Right lobe of liver (tissue), 6 donors: ENCODE measurements at regions not wholly inside any gene's neighbourhood (a gene's known extent, or its start where the extent isn't known, plus 50 kb on each side); places are given as distances from the start of the nearest gene placed in this dataset.

Experiments
- ATAC-seq, 4 donors: fragments of 200-7000 bp; cut with Tn5 transposase; one replicate each; pipeline ENCODE4 v1.9.1; 2020; ENCODE audit warnings: mild to moderate bottlenecking in 4 of 4, moderate library complexity in 4 of 4
- DNase-seq, 3 donors: peaks; one replicate each; pipeline ENCODE4 v3.0.0-alpha.2; 2020
- H3K27ac ChIP-seq, 3 donors: fragments of 200-600 bp; one replicate each; pipeline ENCODE4 v1.8.0; 2022
- H3K27me3 ChIP-seq, 2 donors: fragments of 200-600 bp; one replicate each; pipeline ENCODE4 v1.8.0; 2022
- H3K36me3 ChIP-seq, 4 donors: fragments of 200-600 bp; sonication (generic) in 1 of 4; one replicate each; pipeline versions ENCODE4 v1.5.1 to v1.8.0; 2017 to 2022; ENCODE audit warnings: control low read depth in 1 of 4
- H3K4me1 ChIP-seq, 4 donors: fragments of 200-600 bp; sonication (generic) in 1 of 4; one replicate each; pipeline versions ENCODE4 v1.5.1 to v1.8.0; 2017 to 2022; ENCODE audit warnings: control low read depth in 1 of 4
- H3K4me3 ChIP-seq, 3 donors: fragments of 200-600 bp; one replicate each; pipeline ENCODE4 v1.8.0; 2022
- H3K9me3 ChIP-seq, 4 donors: fragments of 200-600 bp; sonication (generic) in 1 of 4; one replicate each; pipeline versions ENCODE4 v1.5.1 to v1.8.0; 2017 to 2022; ENCODE audit warnings: control low read depth in 1 of 4
- CTCF ChIP-seq, 4 donors: fragments of 200-600 bp in 3 of 4; fragments of 450-650 bp in 1 of 4; IDR thresholded peaks; one replicate each; pipeline versions ENCODE4 v1.5.1 to v1.8.0; 2016 to 2022; ENCODE audit warnings: antibody characterized with exemption in 4 of 4, mild to moderate bottlenecking in 2 of 4
- POLR2A ChIP-seq: fragments of 450-650 bp; IDR thresholded peaks from one replicate; pipeline ENCODE4 v1.6.1; 2017; ENCODE audit warnings: antibody characterized with exemption, mild to moderate bottlenecking
- WGBS: methylation state at CpG from one replicate; pipeline ENCODE4 v1.1.6; 2018; ENCODE audit warnings: low coverage, low lambda C conversion rate; ENCODE audit not compliant: insufficient coverage; ENCODE audit errors: missing lambda C conversion rate; 5-methylcytosine and 5-hydroxymethylcytosine counted together
- intact Hi-C, 2 donors: fragments of 100-400 bp; cut with DNase I; formaldehyde crosslinking; loops; one replicate each; pipeline versions ENCODE4 v1.11.2 to v1.14.1; 2022
- donor health status: DM: no; HTN: yes; CAD: no.
- donor health status: DM: no; HTN: no; CAD: no.
- donor health status: DM: no; HTN: no; CAD: no.
- donor health status: DM: no; HTN: yes; CAD: no.
- donor health status: DM: no; HTN: yes; CAD: no.

- no peaks in the 10 kb centered on the region for H3K4me1 ChIP-seq
- H3K27ac ChIP-seq = no peak overlapping the region
- H3K36me3 ChIP-seq = no peaks in the 10 kb centered on the region
- H3K9me3 ChIP-seq = no peaks in the 10 kb centered on the region
- ATAC-seq = no peak
- H3K4me3 ChIP-seq = no peak overlapping the region
- no peak for DNase-seq
- no peaks in the 10 kb centered on the region for H3K27me3 ChIP-seq
- intact Hi-C loops = no loop called here
- TF ChIP-seq POLR2A (no peak), CTCF (IDR thresholded peaks at IDR 0.05) (no peak)
- 86% methylated on average over 2 of the region's 2 CpGs for WGBS
Measured at GRCh38 chr5:67311701-67312100, 115.1 kb upstream of the CD180 start.

- WGBS = 57% methylated on average over 2 of the region's 2 CpGs
- no peaks in the 10 kb centered on the region for H3K4me1 ChIP-seq
- no peak for ATAC-seq
- no peak for TF ChIP-seq CTCF (IDR thresholded peaks at IDR 0.05)
- intact Hi-C loops = no loop called here
- H3K9me3 ChIP-seq = no peaks in the 10 kb centered on the region
- H3K27ac ChIP-seq = no peak overlapping the region
- no peaks in the 10 kb centered on the region for H3K27me3 ChIP-seq
- no peak overlapping the region for H3K4me3 ChIP-seq
- no peaks in the 10 kb centered on the region for H3K36me3 ChIP-seq
- no peak for DNase-seq
Measured at GRCh38 chr5:67311208-67311607, 114.6 kb upstream of the CD180 start.

GRCh38 chr5:67310740-67311139 is 114.1 kb upstream of the CD180 start:
- TF ChIP-seq CTCF (IDR thresholded peaks at IDR 0.05) = no peak
- TF ChIP-seq POLR2A = no peak
- Histone ChIP-seq H3K27ac (no peak overlapping the region), H3K36me3 (no peaks in the 10 kb centered on the region), H3K27me3 (no peaks in the 10 kb centered on the region), H3K4me1 (no peaks in the 10 kb centered on the region), H3K9me3 (no peaks in the 10 kb centered on the region), H3K4me3 (no peak overlapping the region)
- intact Hi-C loops = no loop called here
- WGBS = 89% methylated on average over 2 of the region's 2 CpGs
- ATAC-seq (no peak), DNase-seq (no peak)

- 100% methylated on average over 1 of the region's 1 CpG for WGBS
- intact Hi-C loops = no loop called here
- Histone ChIP-seq H3K27ac (no peak overlapping the region), H3K4me3 (no peak overlapping the region), H3K4me1 (no peaks in the 10 kb centered on the region), H3K9me3 (no peaks in the 10 kb centered on the region), H3K36me3 (no peaks in the 10 kb centered on the region), H3K27me3 (no peaks in the 10 kb centered on the region)
- DNase-seq (no peak), ATAC-seq (no peak)
- TF ChIP-seq CTCF (IDR thresholded peaks at IDR 0.05) = no peak
- no peak for TF ChIP-seq POLR2A
Measured at GRCh38 chr5:67310169-67310568, 113.6 kb upstream of the CD180 start.

GRCh38 chr5:67308988-67309688 is 112.5 kb upstream of the CD180 start:
- Histone ChIP-seq H3K27ac (no peak overlapping the region), H3K4me3 (no peak overlapping the region), H3K4me1 (no peaks in the 10 kb centered on the region), H3K9me3 (no peaks in the 10 kb centered on the region), H3K36me3 (no peaks in the 10 kb centered on the region), H3K27me3 (no peaks in the 10 kb centered on the region)
- WGBS = 49% methylated on average over 2 of the region's 3 CpGs
- DNase-seq (no peak), ATAC-seq (no peak)
- intact Hi-C loops = no loop called here
- TF ChIP-seq POLR2A (no peak), CTCF (IDR thresholded peaks at IDR 0.05) (no peak)
